DND-41 (cell line): ENCODE measurements at regions not wholly inside any gene's neighbourhood (a gene's known extent, or its start where the extent isn't known, plus 50 kb on each side); places are given as distances from the start of the nearest gene placed in this dataset.

Source experiments
- ATAC-seq: fragments of 200-7000 bp; cut with Tn5 transposase; 3 replicates; pipeline ENCODE4 v1.9.1; 2021; ENCODE audit warnings: low read depth; ENCODE audit not compliant: insufficient read depth
- DNase-seq: peaks from one replicate; pipeline ENCODE4 v3.0.0-alpha.2; 2020
- H2AFZ ChIP-seq: 2 replicates; pipeline ENCODE4 v1.6.0; 2012; ENCODE audit warnings: low read depth, low read length
- H3K27ac ChIP-seq: 2 replicates; pipeline ENCODE4 v1.5.1; 2012; ENCODE audit warnings: low read length, inconsistent platforms
- H3K27me3 ChIP-seq: fragments of 200-600 bp; sonication (generic); 2 replicates; pipeline ENCODE4 v1.6.0; 2012; ENCODE audit warnings: low read length, mild to moderate bottlenecking, inconsistent platforms; ENCODE audit not compliant: insufficient read depth, poor library complexity
- H3K36me3 ChIP-seq: 2 replicates; pipeline ENCODE4 v1.5.1; 2012; ENCODE audit warnings: low read length, inconsistent platforms; ENCODE audit not compliant: insufficient read depth
- H3K4me1 ChIP-seq: 2 replicates; pipeline ENCODE4 v1.5.1; 2012; ENCODE audit warnings: mild to moderate bottlenecking, low read length; ENCODE audit not compliant: insufficient read depth
- H3K4me2 ChIP-seq: 2 replicates; pipeline ENCODE4 v1.6.0; 2012; ENCODE audit warnings: mild to moderate bottlenecking, moderate library complexity, low read length, inconsistent platforms; ENCODE audit not compliant: insufficient read depth
- H3K4me3 ChIP-seq, 2 experiments: fragments of 200-600 bp in 1 of 2; shearing (Covaris generic) in 1 of 2; 2 replicates each; pipeline ENCODE4 v1.5.1; 2012 to 2016; ENCODE audit warnings: inconsistent platforms in 2 of 2, low read length in 2 of 2, mild to moderate bottlenecking in 2 of 2, low read depth in 1 of 2, moderate library complexity in 1 of 2
- H3K79me2 ChIP-seq: 2 replicates; pipeline ENCODE4 v1.6.0; 2012; ENCODE audit warnings: low read length, inconsistent platforms; ENCODE audit not compliant: insufficient read depth
- H3K9ac ChIP-seq: 2 replicates; pipeline ENCODE4 v1.6.0; 2012; ENCODE audit warnings: low read depth, mild to moderate bottlenecking, inconsistent platforms, low read length, moderate library complexity
- H3K9me3 ChIP-seq: 2 replicates; pipeline ENCODE4 v1.5.1; 2012; ENCODE audit warnings: low read length, moderate library complexity, mild to moderate bottlenecking, inconsistent platforms; ENCODE audit not compliant: insufficient read depth, severe bottlenecking
- H4K20me1 ChIP-seq: 2 replicates; pipeline ENCODE4 v1.6.0; 2012; ENCODE audit warnings: low read length; ENCODE audit not compliant: insufficient read depth
- CTCF ChIP-seq: IDR thresholded peaks from 2 replicates; pipeline ENCODE4 v1.5.1; 2012; ENCODE audit warnings: borderline replicate concordance, low read length, moderate library complexity, mild to moderate bottlenecking; ENCODE audit not compliant: poor library complexity, severe bottlenecking; ENCODE audit errors: extremely low read depth
- EZH2 ChIP-seq: IDR thresholded peaks from 3 replicates; pipeline ENCODE4 v1.6.1; 2012; ENCODE audit warnings: borderline replicate concordance, low read depth, mild to moderate bottlenecking, moderate library complexity, low read length, inconsistent platforms; ENCODE audit not compliant: severe bottlenecking

DNA sequence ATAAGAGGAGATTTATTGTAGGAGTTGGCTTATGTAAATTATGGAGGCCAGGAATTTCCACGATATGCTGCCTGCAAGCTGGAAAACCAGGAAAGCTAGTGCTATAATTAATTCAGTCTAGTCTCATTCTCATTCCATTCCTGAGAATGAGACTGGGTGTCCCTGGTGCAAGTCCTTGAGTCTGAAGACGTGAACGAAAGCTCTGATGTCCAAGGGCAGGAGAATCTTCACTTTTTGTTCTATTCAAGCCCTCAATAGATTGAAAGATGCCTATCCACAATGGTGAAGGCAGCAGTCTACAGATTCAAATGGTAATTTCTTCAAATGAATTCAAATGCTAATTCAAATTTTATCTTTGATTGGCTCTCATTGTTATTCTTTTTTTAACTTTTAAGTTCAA is 851.1 kb upstream of the MGAT4C start:
- Histone ChIP-seq H3K4me2 (no peak overlapping the region), H3K27ac (no peak overlapping the region)

DNA sequence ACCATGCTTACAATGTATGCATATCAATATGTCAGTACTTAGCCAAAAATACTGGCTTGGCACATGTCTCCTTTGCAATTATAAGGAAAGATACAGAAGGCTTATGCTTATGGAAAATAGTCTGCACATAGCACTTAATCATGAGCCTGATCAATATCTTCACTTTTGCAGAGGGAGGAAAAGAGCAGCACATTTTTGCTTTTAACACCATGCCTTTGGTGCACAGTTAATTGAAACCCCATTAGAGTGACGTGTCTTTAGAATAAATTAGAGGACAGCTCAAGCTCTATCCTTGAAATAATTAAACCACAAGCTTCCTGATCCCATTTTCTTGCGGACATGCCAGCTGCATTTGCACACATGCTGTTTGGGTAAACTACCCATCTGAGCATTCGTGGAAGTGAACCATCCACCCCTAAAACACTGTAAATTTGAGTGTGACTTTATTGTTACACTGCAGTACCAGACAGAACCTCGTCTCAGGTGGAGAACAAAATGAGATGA is 839.9 kb upstream of the MGAT4C start:
- ATAC-seq (no peak), DNase-seq (no peak)
- no peak overlapping the region for H3K4me3 ChIP-seq
- H3K4me1 ChIP-seq: no peaks in the 10 kb centered on the region
- no peak overlapping the region for H3K9ac ChIP-seq
- no peak overlapping the region for H2AFZ ChIP-seq
- H3K4me2 ChIP-seq: no peak overlapping the region
- H3K9me3 ChIP-seq: no peaks in the 10 kb centered on the region
- no peaks in the 10 kb centered on the region for H4K20me1 ChIP-seq
- H3K27me3 ChIP-seq: no peaks in the 10 kb centered on the region
- TF ChIP-seq CTCF (no peak), EZH2 (no peak)
- H3K36me3 ChIP-seq: no peaks in the 10 kb centered on the region
- no peak overlapping the region for H3K27ac ChIP-seq
- H3K79me2 ChIP-seq: no peaks in the 10 kb centered on the region

More for the DNA sequence above, 851.1 kb upstream of the MGAT4C start:
- H3K79me2 ChIP-seq: no peaks in the 10 kb centered on the region
- DNase-seq (no peak), ATAC-seq (no peak)
- no peaks in the 10 kb centered on the region for H3K27me3 ChIP-seq
- H3K9ac ChIP-seq: no peak overlapping the region
- H3K9me3 ChIP-seq: no peaks in the 10 kb centered on the region
- H3K4me3 ChIP-seq: no peak overlapping the region
- H3K36me3 ChIP-seq: no peaks in the 10 kb centered on the region
- H4K20me1 ChIP-seq: no peaks in the 10 kb centered on the region
- H3K4me1 ChIP-seq: no peaks in the 10 kb centered on the region
- no peak overlapping the region for H2AFZ ChIP-seq
- no peak for TF ChIP-seq CTCF
- TF ChIP-seq EZH2: no peak

DNA sequence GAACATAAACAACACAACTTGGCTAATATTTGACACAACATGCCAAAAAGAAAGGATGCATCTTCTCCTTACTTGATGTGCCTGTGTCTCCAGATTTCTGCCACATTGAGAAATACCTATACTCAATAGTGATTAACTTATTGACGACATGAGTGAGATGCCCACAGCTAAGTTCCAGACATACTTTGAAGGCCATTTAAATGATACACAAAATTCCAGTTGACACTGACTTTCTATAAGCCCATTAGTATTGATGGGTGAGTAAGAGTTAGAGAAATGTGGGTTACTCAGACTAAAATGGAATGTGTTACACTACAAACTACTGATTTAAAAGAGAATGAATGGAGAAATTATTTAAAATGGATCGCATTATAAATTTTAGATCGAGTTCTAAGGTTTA is 838.2 kb upstream of the MGAT4C start:
- H3K36me3 ChIP-seq: no peaks in the 10 kb centered on the region
- no peak overlapping the region for H2AFZ ChIP-seq
- H3K9me3 ChIP-seq: no peaks in the 10 kb centered on the region
- no peaks in the 10 kb centered on the region for H3K27me3 ChIP-seq
- no peak overlapping the region for H3K9ac ChIP-seq
- ATAC-seq (no peak), DNase-seq (no peak)
- H3K4me1 ChIP-seq: no peaks in the 10 kb centered on the region
- no peaks in the 10 kb centered on the region for H4K20me1 ChIP-seq
- no peak overlapping the region for H3K27ac ChIP-seq
- no peak for TF ChIP-seq CTCF
- no peak for TF ChIP-seq EZH2
- no peak overlapping the region for H3K4me2 ChIP-seq
- no peaks in the 10 kb centered on the region for H3K79me2 ChIP-seq
- no peak overlapping the region for H3K4me3 ChIP-seq

DNA sequence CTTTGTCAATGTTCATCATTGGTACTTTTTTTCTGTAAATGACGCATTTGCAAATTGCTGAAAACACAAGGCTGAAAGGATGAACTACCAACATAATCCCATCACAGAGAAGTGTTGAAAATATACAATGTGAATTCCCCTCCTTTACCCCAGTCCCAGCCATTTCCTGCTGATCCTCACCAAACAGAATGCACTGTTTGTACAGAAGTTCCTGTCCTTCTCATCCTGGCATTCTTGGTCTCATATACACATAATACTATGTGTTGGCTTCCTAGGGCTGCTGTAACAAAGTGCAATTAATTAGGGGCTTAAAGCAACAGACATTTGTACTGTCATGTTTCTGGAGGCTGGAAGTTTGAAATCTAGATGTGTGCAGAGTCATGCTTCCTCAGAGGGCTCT is 836.2 kb upstream of the MGAT4C start:
- Histone ChIP-seq H3K9ac (no peak overlapping the region), H3K4me1 (no peaks in the 10 kb centered on the region), H3K79me2 (no peaks in the 10 kb centered on the region), H3K27ac (no peak overlapping the region), H3K4me3 (no peak overlapping the region), H3K27me3 (no peaks in the 10 kb centered on the region), H3K9me3 (no peaks in the 10 kb centered on the region), H3K4me2 (no peak overlapping the region), H4K20me1 (no peaks in the 10 kb centered on the region), H2AFZ (no peak overlapping the region), H3K36me3 (no peaks in the 10 kb centered on the region)
- TF ChIP-seq CTCF: no peak
- TF ChIP-seq EZH2: no peak
- DNase-seq: no peak
- no peak for ATAC-seq
